ENCODE measurements at regions not wholly inside any gene's neighbourhood (a gene's known extent, or its start where the extent isn't known, plus 50 kb on each side); places are given as distances from the start of the nearest gene placed in this dataset.

GRCh38 chr10:21273400-21273968 lies 252.0 kb downstream of the SKIDA1 start:
- Histone ChIP-seq H3K9ac (ENCODE audit: control insufficient read depth, extremely low read depth, insufficient read depth, low read length) (no peak overlapping the region), H4K20me1 (ENCODE audit: control insufficient read depth, extremely low read depth, insufficient read depth, low read length) (no peaks in the 10 kb centered on the region), H3K4me1 (ENCODE audit: control insufficient read depth, extremely low read depth, insufficient read depth, low read length) (peaks cover under 1% of the 10 kb centered on the region), H3K9me3 (ENCODE audit: control insufficient read depth, low read depth, low read length) (no peaks in the 10 kb centered on the region), H3K27me3 (ENCODE audit: control insufficient read depth, extremely low read depth, insufficient read depth, low read length) (no peaks in the 10 kb centered on the region), H3K4me2 (ENCODE audit: control insufficient read depth, extremely low read depth, insufficient read depth, low read depth, low read length) (no peak overlapping the region), H3K36me3 (ENCODE audit: control insufficient read depth in 2 of 2, extremely low read depth in 1 of 2, insufficient read depth in 2 of 2, low read length in 2 of 2) (no peaks in the 10 kb centered on the region), H3K4me3 (ENCODE audit: control insufficient read depth in 2 of 3, extremely low read depth in 1 of 3, insufficient read depth in 2 of 3, low read depth in 1 of 3, low read length in 3 of 3) (no peak overlapping the region), H3K9me1 (ENCODE audit: control insufficient read depth, extremely low read depth, insufficient read depth, low read length) (no peaks in the 10 kb centered on the region), H3K27ac (ENCODE audit: control insufficient read depth, insufficient read depth, low read length) (no peak overlapping the region), H2AFZ (ENCODE audit: control insufficient read depth, low read length) (no peak overlapping the region), H3K79me2 (ENCODE audit: control insufficient read depth, insufficient read depth, low read length) (no peaks in the 10 kb centered on the region)
- dilution Hi-C loops (cut with MboI; ENCODE audit: extremely low pct_ligation_motif_present, low sequenced_read_pairs): no loop called here
- no peak for TF ChIP-seq EZH2 (IDR thresholded peaks at IDR 0.05; ENCODE audit: low read length)
- TF ChIP-seq CTCF (optimal IDR thresholded peaks at IDR 0.05 in 1 of 3, IDR thresholded peaks at IDR 0.05 in 1 of 3, conservative IDR thresholded peaks at IDR 0.05 in 1 of 3; ENCODE audit: extremely low read depth in 1 of 3, insufficient read depth in 2 of 3, low read length in 3 of 3): no peak
- DNase-seq (ENCODE audit: low read depth, low spot score) (no peak), FAIRE-seq (no peak)

- Histone ChIP-seq H3K79me2 (ENCODE audit: control insufficient read depth, insufficient read depth, low read length) (no peaks in the 10 kb centered on the region), H3K4me3 (ENCODE audit: control insufficient read depth in 2 of 3, extremely low read depth in 1 of 3, insufficient read depth in 2 of 3, low read depth in 1 of 3, low read length in 3 of 3) (no peak overlapping the region), H3K4me2 (ENCODE audit: control insufficient read depth, extremely low read depth, insufficient read depth, low read depth, low read length) (no peak overlapping the region), H3K27me3 (ENCODE audit: control insufficient read depth, extremely low read depth, insufficient read depth, low read length) (no peaks in the 10 kb centered on the region), H3K9ac (ENCODE audit: control insufficient read depth, extremely low read depth, insufficient read depth, low read length) (no peak overlapping the region), H3K27ac (ENCODE audit: control insufficient read depth, insufficient read depth, low read length) (no peak overlapping the region), H3K9me3 (ENCODE audit: control insufficient read depth, low read depth, low read length) (no peaks in the 10 kb centered on the region), H4K20me1 (ENCODE audit: control insufficient read depth, extremely low read depth, insufficient read depth, low read length) (no peaks in the 10 kb centered on the region), H2AFZ (ENCODE audit: control insufficient read depth, low read length) (no peak overlapping the region), H3K9me1 (ENCODE audit: control insufficient read depth, extremely low read depth, insufficient read depth, low read length) (no peaks in the 10 kb centered on the region), H3K4me1 (ENCODE audit: control insufficient read depth, extremely low read depth, insufficient read depth, low read length) (no peaks in the 10 kb centered on the region), H3K36me3 (ENCODE audit: control insufficient read depth in 2 of 2, extremely low read depth in 1 of 2, insufficient read depth in 2 of 2, low read length in 2 of 2) (no peaks in the 10 kb centered on the region)
- dilution Hi-C loops (cut with MboI; ENCODE audit: extremely low pct_ligation_motif_present, low sequenced_read_pairs): no loop called here
- TF ChIP-seq CTCF (optimal IDR thresholded peaks at IDR 0.05 in 1 of 3, IDR thresholded peaks at IDR 0.05 in 1 of 3, conservative IDR thresholded peaks at IDR 0.05 in 1 of 3; ENCODE audit: extremely low read depth in 1 of 3, insufficient read depth in 2 of 3, low read length in 3 of 3) (no peak), EZH2 (IDR thresholded peaks at IDR 0.05; ENCODE audit: low read length) (no peak)
- FAIRE-seq (no peak), DNase-seq (ENCODE audit: low read depth, low spot score) (no peak)
Measured at GRCh38 chr10:21272643-21273399, 252.7 kb downstream of the SKIDA1 start.

Data from keratinocyte (primary cell).